GM12878 (cell line): ENCODE measurements at regions not wholly inside any gene's neighbourhood (a gene's known extent, or its start where the extent isn't known, plus 50 kb on each side); places are given as distances from the start of the nearest gene placed in this dataset.

Source experiments
- ATAC-seq: fragments of 200-7000 bp; cut with Tn5 transposase; 3 replicates; pipeline ENCODE4 v1.9.1; 2020; ENCODE audit warnings: mild to moderate bottlenecking, moderate library complexity
- BruUV-seq: library from RNA; stranded (reverse); fragments of 400-500 nt; replicated peaks from 2 replicates; lab custom pipeline; 2021; lab: Mats Ljungman, UMichigan
- CTCF ChIA-PET: fragments of 300-600 bp; sonication (Branson Sonifier 250); formaldehyde crosslinking; extraction: SDS; loops from one replicate; lab custom pipeline; 2021; ENCODE audit warnings: inconsistent platforms; lab: Yijun Ruan, JAX
- POLR2A ChIA-PET: fragments of 350-600 bp; formaldehyde crosslinking; extraction: SDS; loops from one replicate; lab custom pipeline; 2021; ENCODE audit warnings: inconsistent platforms; lab: Charles Lee
- RAD21 ChIA-PET: fragments of 300-600 bp; sonication (Branson Sonifier 250); formaldehyde crosslinking; loops from one replicate; lab custom pipeline; 2023; ENCODE audit warnings: antibody characterized with exemption; ENCODE audit not compliant: unreplicated experiment; lab: Charles Lee
- SMC1A ChIA-PET: fragments of 300-600 bp; sonication (Branson Sonifier 250); formaldehyde crosslinking; loops from one replicate; lab custom pipeline; 2023; ENCODE audit not compliant: unreplicated experiment, uncharacterized antibody; lab: Charles Lee
- DNase-seq: peaks from one replicate; pipeline ENCODE4 v3.0.0-alpha.2; 2011; ENCODE audit warnings: low read depth, low spot score
- FAIRE-seq: peaks from 3 replicates; lab custom pipeline; 2011; peaks lifted over from hg19 to GRCh38; lab: Jason Lieb, UNC
- H2AFZ ChIP-seq: 2 replicates; pipeline ENCODE4 v1.6.0; 2011; ENCODE audit warnings: low read depth, low read length, control low read depth; ENCODE audit not compliant: control insufficient read depth
- H3K27ac ChIP-seq: 2 replicates; pipeline ENCODE4 v1.5.1; 2011; ENCODE audit warnings: control low read depth; ENCODE audit not compliant: control insufficient read depth, insufficient read depth
- H3K27me3 ChIP-seq, 2 experiments: replicated peaks in 1 of 2; 2 replicates each; pipeline versions ENCODE4 v1.6.0 to v1.6.1; 2011; ENCODE audit warnings: low read length in 1 of 2; ENCODE audit not compliant: control insufficient read depth in 2 of 2, insufficient read depth in 2 of 2
- H3K36me3 ChIP-seq, 2 experiments: 2 replicates each; pipeline ENCODE4 v1.5.1; 2011; ENCODE audit warnings: low read length in 1 of 2; ENCODE audit not compliant: control insufficient read depth in 2 of 2, insufficient read depth in 2 of 2
- H3K4me1 ChIP-seq: 2 replicates; pipeline ENCODE4 v1.6.1; 2011; ENCODE audit warnings: mild to moderate bottlenecking, low read length, moderate library complexity, mixed read lengths; ENCODE audit not compliant: control insufficient read depth, insufficient read depth
- H3K4me2 ChIP-seq: 2 replicates; pipeline ENCODE4 v1.6.0; 2011; ENCODE audit warnings: control low read depth; ENCODE audit not compliant: control insufficient read depth, insufficient read depth
- H3K4me3 ChIP-seq: fragments of 200-600 bp; sonication (generic); 2 replicates; pipeline ENCODE4 v1.5.1; 2016
- H3K79me2 ChIP-seq: 2 replicates; pipeline ENCODE4 v1.6.0; 2011; ENCODE audit warnings: low read length; ENCODE audit not compliant: control insufficient read depth, insufficient read depth
- H3K9ac ChIP-seq: 2 replicates; pipeline ENCODE4 v1.8.0; 2011; ENCODE audit warnings: low read length, control low read depth, mixed read lengths; ENCODE audit not compliant: control insufficient read depth, insufficient read depth
- H3K9me3 ChIP-seq: replicated peaks from 3 replicates; pipeline ENCODE4 v1.5.1; 2011; ENCODE audit warnings: mild to moderate bottlenecking, low read length; ENCODE audit not compliant: control insufficient read depth, insufficient read depth
- H4K20me1 ChIP-seq: 2 replicates; pipeline ENCODE4 v1.6.0; 2011; ENCODE audit not compliant: control insufficient read depth, insufficient read depth
- BHLHE40 ChIP-seq, 2 experiments: fragments of 450-650 bp in 1 of 2; IDR thresholded peaks; 2 replicates each; pipeline ENCODE4 v1.6.1; 2011 to 2017; ENCODE audit warnings: low read depth in 2 of 2, borderline replicate concordance in 1 of 2, improper control_type of control experiment in 1 of 2, low read length in 1 of 2, mild to moderate bottlenecking in 1 of 2
- CREB1 ChIP-seq: IDR thresholded peaks from 2 replicates; pipeline ENCODE4 v1.6.1; 2012; ENCODE audit warnings: low read depth, mild to moderate bottlenecking, inconsistent platforms
- EZH2 ChIP-seq: IDR thresholded peaks from 2 replicates; pipeline ENCODE4 v1.6.1; 2012; ENCODE audit warnings: low read depth, mild to moderate bottlenecking, control low read depth, inconsistent platforms, low read length, borderline replicate concordance; ENCODE audit not compliant: control insufficient read depth
- SP1 ChIP-seq: IDR thresholded peaks from one replicate; pipeline ENCODE4 v1.6.1; 2011; ENCODE audit warnings: low read depth, low read length
- TCF7 ChIP-seq: IDR thresholded peaks from 2 replicates; pipeline ENCODE4 v1.6.1; 2014; ENCODE audit warnings: antibody characterized with exemption, borderline replicate concordance
- WGBS: methylation state at CpG from one replicate; pipeline ENCODE4 v1.1.6; 2016; ENCODE audit warnings: low lambda C conversion rate; ENCODE audit not compliant: insufficient replicate concordance, insufficient coverage; ENCODE audit errors: missing lambda C conversion rate; 5-methylcytosine and 5-hydroxymethylcytosine counted together
- in situ Hi-C: fragments of 300-500 bp; cut with MboI; formaldehyde crosslinking; loops from 9 replicates; pipeline ENCODE4 v1.14.3; 2018; ENCODE audit warnings: mixed read lengths
- intact Hi-C: fragments of 100-400 bp; cut with micrococcal nuclease; formaldehyde crosslinking; loops from one replicate; pipeline ENCODE4 v1.14.2; 2022; ENCODE audit not compliant: unreplicated experiment
- TF ChIP-seq, protein P1 (sequence below): IDR thresholded peaks from 2 replicates; pipeline ENCODE4 v1.6.1; 2011; ENCODE audit warnings: low read depth, low read length, improper control_type of control experiment, borderline replicate concordance

DNA sequence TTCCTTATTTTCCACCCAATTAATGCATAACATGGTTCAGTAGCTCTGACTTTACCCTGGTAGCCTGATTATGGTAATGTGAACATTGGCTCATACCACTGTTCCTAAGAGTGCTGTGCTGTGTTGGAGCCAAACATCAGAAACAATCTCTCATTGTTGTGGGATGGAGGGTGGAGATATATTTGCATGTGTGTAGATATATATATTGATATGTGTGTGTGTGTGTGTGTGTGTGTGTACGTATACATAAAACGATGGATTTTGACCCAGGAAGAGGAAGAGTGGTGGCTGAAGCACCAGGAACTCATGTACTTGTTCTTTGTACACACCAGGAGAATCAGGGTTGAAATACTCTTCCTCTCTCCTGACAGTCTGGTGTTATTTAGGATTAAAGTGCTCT, 247.7 kb downstream of the IL15 start:
- ChIA-PET RAD21 (no interaction called here), CTCF (no interaction called here), SMC1A (no interaction called here), POLR2A (no interaction called here)
- Histone ChIP-seq H3K36me3 (no peaks in the 10 kb centered on the region), H3K9me3 (no peaks in the 10 kb centered on the region; the same call in 2 of the 3 replicates), H3K27ac (no peak overlapping the region), H4K20me1 (no peaks in the 10 kb centered on the region), H3K79me2 (no peaks in the 10 kb centered on the region), H3K9ac (no peak overlapping the region), H3K27me3 (no peaks in the 10 kb centered on the region), H3K4me1 (no peaks in the 10 kb centered on the region), H3K4me3 (no peak overlapping the region), H3K4me2 (no peak overlapping the region), H2AFZ (no peak overlapping the region)
- no TSS peak for BruUV-seq
- TF ChIP-seq BHLHE40 (IDR thresholded peaks at IDR 0.05; ENCODE audit: borderline replicate concordance in 1 of 2, low read depth in 2 of 2, low read length in 1 of 2) (no peak), SP1 (no peak)
- ATAC-seq: no peak
- in situ Hi-C loops (no loop called here), intact Hi-C loops (no loop called here)
- FAIRE-seq: no peak
- 29% methylated on average over 2 of the region's 2 CpGs for WGBS
- DNase-seq: no peak

DNA sequence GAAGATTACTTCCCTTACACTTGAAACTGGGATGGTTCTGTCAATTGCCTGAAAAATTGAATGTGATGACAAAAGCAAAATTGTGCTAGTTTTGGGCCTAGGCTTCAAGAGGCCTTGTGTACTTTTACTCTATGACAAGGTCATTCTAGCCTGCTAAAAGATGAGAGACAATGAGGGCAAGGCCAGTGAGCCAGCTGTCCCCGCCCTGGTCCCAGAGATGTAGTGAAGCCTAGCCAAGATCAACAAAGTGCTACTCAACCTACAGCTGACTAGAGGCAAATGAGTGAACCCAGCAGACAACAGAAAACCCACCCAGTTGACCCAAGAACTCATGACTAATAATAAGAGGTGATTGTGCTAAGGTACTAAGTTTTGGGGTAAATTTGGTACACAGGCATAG, 248.7 kb downstream of the IL15 start:
- intact Hi-C loops (no loop called here), in situ Hi-C loops (no loop called here)
- H3K27ac ChIP-seq: no peak overlapping the region
- CTCF ChIA-PET: no interaction called here
- 54% methylated on average over 1 of the region's 1 CpG for WGBS
- no peak overlapping the region for H3K4me2 ChIP-seq
- no TSS peak for BruUV-seq
- H3K79me2 ChIP-seq: no peaks in the 10 kb centered on the region
- no peak for TF ChIP-seq BHLHE40 (IDR thresholded peaks at IDR 0.05; ENCODE audit: borderline replicate concordance in 1 of 2, low read depth in 2 of 2, low read length in 1 of 2)
- no peak for TF ChIP-seq EZH2
- TF ChIP-seq, protein P1, sequence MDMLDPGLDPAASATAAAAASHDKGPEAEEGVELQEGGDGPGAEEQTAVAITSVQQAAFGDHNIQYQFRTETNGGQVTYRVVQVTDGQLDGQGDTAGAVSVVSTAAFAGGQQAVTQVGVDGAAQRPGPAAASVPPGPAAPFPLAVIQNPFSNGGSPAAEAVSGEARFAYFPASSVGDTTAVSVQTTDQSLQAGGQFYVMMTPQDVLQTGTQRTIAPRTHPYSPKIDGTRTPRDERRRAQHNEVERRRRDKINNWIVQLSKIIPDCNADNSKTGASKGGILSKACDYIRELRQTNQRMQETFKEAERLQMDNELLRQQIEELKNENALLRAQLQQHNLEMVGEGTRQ: no peak
- no peak for TF ChIP-seq TCF7
- no peak for TF ChIP-seq CREB1
- RAD21 ChIA-PET: no interaction called here
- DNase-seq: no peak
- ATAC-seq: no peak
- H4K20me1 ChIP-seq: no peaks in the 10 kb centered on the region
- SMC1A ChIA-PET: no interaction called here
- H3K4me3 ChIP-seq: no peak overlapping the region
- no peak overlapping the region for H2AFZ ChIP-seq
- no peak overlapping the region for H3K9ac ChIP-seq
- H3K4me1 ChIP-seq: no peaks in the 10 kb centered on the region
- no peak for FAIRE-seq
- no peaks in the 10 kb centered on the region for H3K27me3 ChIP-seq
- POLR2A ChIA-PET: no interaction called here
- no peaks in the 10 kb centered on the region; the same call in 2 of the 3 replicates for H3K9me3 ChIP-seq
- no peaks in the 10 kb centered on the region for H3K36me3 ChIP-seq
